ENCODE measurements at regions not wholly inside any gene's neighbourhood (a gene's known extent, or its start where the extent isn't known, plus 50 kb on each side); places are given as distances from the start of the nearest gene placed in this dataset.
"Not testable (repeated sequence)": the region's sequence is repeated elsewhere in the genome, so short reads cannot be mapped to it uniquely, and the experiment has no call there.

DNA sequence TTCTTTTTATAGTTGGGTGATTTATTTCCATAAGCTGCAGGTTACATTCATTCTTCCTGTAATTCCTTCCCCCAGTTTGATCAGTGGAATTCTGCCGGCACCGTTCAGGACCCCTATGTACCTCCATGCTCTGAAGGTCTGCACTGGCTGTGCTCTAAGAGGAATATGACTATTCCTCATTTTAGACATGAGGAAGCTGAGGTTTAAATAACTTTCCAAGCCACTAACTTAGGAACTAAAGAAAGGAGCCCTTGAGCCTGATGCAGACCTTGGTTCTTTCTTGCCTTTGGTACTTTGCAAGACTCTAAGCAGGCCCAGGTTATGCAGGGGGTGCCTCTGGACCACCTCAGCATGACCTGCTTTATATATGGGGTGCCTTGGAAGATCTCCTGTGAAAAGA, 318.5 kb downstream of the QKI start:
- Histone ChIP-seq H3K27me3 (ENCODE audit: control insufficient read depth, insufficient read depth, low read length, poor library complexity, severe bottlenecking) (no peaks in the 10 kb centered on the region), H3K36me3 (ENCODE audit: control insufficient read depth, insufficient read depth, low read length) (no peaks in the 10 kb centered on the region), H3K27ac (ENCODE audit: insufficient read depth, low read depth, low read length, poor library complexity, severe bottlenecking) (no peak overlapping the region), H3K4me3 (ENCODE audit: insufficient read depth, low read depth, low read length) (no peak overlapping the region), H3K9me3 (ENCODE audit: control insufficient read depth, low read length) (no peaks in the 10 kb centered on the region), H3K4me1 (ENCODE audit: control insufficient read depth, insufficient read depth, low read length) (peaks cover 4% of the 10 kb centered on the region)
- 93 to 100% methylated on average over 2 of the region's 2 CpGs for WGBS, 2 experiments

DNA sequence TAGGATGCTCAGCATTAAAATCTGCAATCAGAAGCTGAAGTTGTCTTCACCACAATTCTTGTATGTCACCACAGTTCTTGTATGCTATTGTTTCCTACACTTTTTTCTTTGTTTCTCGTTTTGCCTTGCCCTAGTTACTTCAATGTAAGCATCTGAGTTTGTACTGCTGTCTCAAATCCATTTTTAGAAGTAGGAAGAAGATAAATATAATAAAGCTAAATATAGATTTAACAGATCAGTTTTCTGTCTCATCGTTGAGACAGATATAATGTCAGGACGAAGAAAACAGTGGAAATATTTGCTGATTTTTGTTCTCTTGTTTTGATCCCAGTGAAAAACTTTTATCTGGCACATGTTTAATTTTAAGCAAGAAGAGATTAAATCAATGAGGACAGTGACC, 318.0 kb downstream of the QKI start:
- H3K36me3 ChIP-seq (ENCODE audit: control insufficient read depth, insufficient read depth, low read length) = no peaks in the 10 kb centered on the region
- H3K4me3 ChIP-seq (ENCODE audit: insufficient read depth, low read depth, low read length) = no peak overlapping the region
- peaks cover 4% of the 10 kb centered on the region for H3K4me1 ChIP-seq (ENCODE audit: control insufficient read depth, insufficient read depth, low read length)
- H3K9me3 ChIP-seq (ENCODE audit: control insufficient read depth, low read length) = no peaks in the 10 kb centered on the region
- no peak overlapping the region for H3K27ac ChIP-seq (ENCODE audit: insufficient read depth, low read depth, low read length, poor library complexity, severe bottlenecking)
- 96 to 98% methylated on average over 3 of the region's 3 CpGs for WGBS, 2 experiments
- H3K27me3 ChIP-seq (ENCODE audit: control insufficient read depth, insufficient read depth, low read length, poor library complexity, severe bottlenecking) = no peaks in the 10 kb centered on the region

- not testable (repeated sequence) for H3K4me3 ChIP-seq (ENCODE audit: insufficient read depth, low read depth, low read length); H3K27ac ChIP-seq (ENCODE audit: insufficient read depth, low read depth, low read length, poor library complexity, severe bottlenecking)
These were observed 317.5 kb downstream of the QKI start for GRCh38 chr6:163732014-163732351.

GRCh38 chr6:163731215-163732013, 316.9 kb downstream of the QKI start:
- Histone ChIP-seq H3K27me3 (ENCODE audit: control insufficient read depth, insufficient read depth, low read length, poor library complexity, severe bottlenecking) (no peaks in the 10 kb centered on the region), H3K36me3 (ENCODE audit: control insufficient read depth, insufficient read depth, low read length) (no peaks in the 10 kb centered on the region), H3K9me3 (ENCODE audit: control insufficient read depth, low read length) (no peaks in the 10 kb centered on the region), H3K4me3 (ENCODE audit: insufficient read depth, low read depth, low read length) (no peak overlapping the region), H3K27ac (ENCODE audit: insufficient read depth, low read depth, low read length, poor library complexity, severe bottlenecking) (no peak overlapping the region), H3K4me1 (ENCODE audit: control insufficient read depth, insufficient read depth, low read length) (peaks cover 4% of the 10 kb centered on the region)
- 94 to 95% methylated on average over 9 of the region's 10 CpGs for WGBS, 2 experiments

More at GRCh38 chr6:163732014-163732351, 317.5 kb downstream of the QKI start:
- H3K4me1 ChIP-seq (ENCODE audit: control insufficient read depth, insufficient read depth, low read length); H3K36me3 ChIP-seq (ENCODE audit: control insufficient read depth, insufficient read depth, low read length); H3K27me3 ChIP-seq (ENCODE audit: control insufficient read depth, insufficient read depth, low read length, poor library complexity, severe bottlenecking); H3K9me3 ChIP-seq (ENCODE audit: control insufficient read depth, low read length): not testable (repeated sequence)
- 92 to 95% methylated on average over 9 of the region's 9 CpGs for WGBS, 2 experiments

- Histone ChIP-seq H3K27me3 (ENCODE audit: control insufficient read depth, insufficient read depth, low read length, poor library complexity, severe bottlenecking) (no peaks in the 10 kb centered on the region), H3K27ac (ENCODE audit: insufficient read depth, low read depth, low read length, poor library complexity, severe bottlenecking) (no peak overlapping the region)
- WGBS, 2 experiments = 83 to 88% methylated on average over 21 of the region's 21 CpGs
These were observed 316.0 kb downstream of the QKI start for GRCh38 chr6:163730246-163731210.

DNA sequence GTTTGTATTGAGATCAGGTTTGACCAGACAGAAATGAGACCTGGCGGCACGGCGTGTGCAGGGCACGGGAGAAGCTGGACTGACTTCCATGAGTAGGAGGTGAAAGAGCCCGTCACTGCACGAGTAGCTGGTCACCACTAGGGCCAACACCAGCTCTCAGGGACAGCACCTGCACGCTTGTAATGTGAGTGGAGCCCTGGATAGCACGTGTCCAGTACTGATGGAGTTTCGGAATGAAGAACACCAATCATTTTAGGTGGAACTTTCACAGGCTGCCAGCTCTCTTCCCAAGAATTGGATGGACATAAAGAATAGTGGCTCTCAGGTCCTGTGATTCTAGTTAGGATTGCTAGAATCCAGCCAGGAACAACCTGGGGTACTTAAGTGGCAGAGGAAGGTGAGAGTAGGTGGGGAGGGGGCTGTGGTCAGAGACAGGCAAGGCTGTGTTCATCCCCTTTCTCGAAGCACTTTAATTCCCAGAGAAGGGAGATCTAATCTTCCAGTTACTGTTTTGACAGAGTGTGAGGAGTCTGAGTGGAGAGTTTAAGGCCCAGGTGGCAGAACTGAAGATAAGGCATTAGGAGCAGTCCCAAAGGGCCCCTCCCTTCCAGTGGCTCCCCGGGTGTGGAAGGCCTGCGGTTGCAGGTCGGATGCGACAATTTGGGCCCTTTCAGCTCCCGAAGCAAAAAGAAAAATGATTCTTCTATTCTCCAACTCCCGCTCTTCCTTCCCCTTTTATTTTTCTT, 314.8 kb downstream of the QKI start:
- Histone ChIP-seq H3K9me3 (ENCODE audit: control insufficient read depth, low read length) (no peaks in the 10 kb centered on the region), H3K4me1 (ENCODE audit: control insufficient read depth, insufficient read depth, low read length) (peaks cover 4% of the 10 kb centered on the region), H3K4me3 (ENCODE audit: insufficient read depth, low read depth, low read length) (no peak overlapping the region), H3K36me3 (ENCODE audit: control insufficient read depth, insufficient read depth, low read length) (no peaks in the 10 kb centered on the region), H3K27me3 (ENCODE audit: control insufficient read depth, insufficient read depth, low read length, poor library complexity, severe bottlenecking) (no peaks in the 10 kb centered on the region), H3K27ac (ENCODE audit: insufficient read depth, low read depth, low read length, poor library complexity, severe bottlenecking) (no peak overlapping the region)
- WGBS, 2 experiments = 92 to 93% methylated on average over 16 of the region's 16 CpGs

More at GRCh38 chr6:163730246-163731210, 316.0 kb downstream of the QKI start:
- no peaks in the 10 kb centered on the region for H3K36me3 ChIP-seq (ENCODE audit: control insufficient read depth, insufficient read depth, low read length)
- H3K4me1 ChIP-seq (ENCODE audit: control insufficient read depth, insufficient read depth, low read length) = peaks cover 4% of the 10 kb centered on the region
- H3K4me3 ChIP-seq (ENCODE audit: insufficient read depth, low read depth, low read length) = no peak overlapping the region
- H3K9me3 ChIP-seq (ENCODE audit: control insufficient read depth, low read length) = no peaks in the 10 kb centered on the region

- peaks cover 4% of the 10 kb centered on the region for H3K4me1 ChIP-seq (ENCODE audit: control insufficient read depth, insufficient read depth, low read length)
- H3K4me3 ChIP-seq (ENCODE audit: insufficient read depth, low read depth, low read length) = no peak overlapping the region
- H3K9me3 ChIP-seq (ENCODE audit: control insufficient read depth, low read length) = no peaks in the 10 kb centered on the region
- no peaks in the 10 kb centered on the region for H3K36me3 ChIP-seq (ENCODE audit: control insufficient read depth, insufficient read depth, low read length)
- no peaks in the 10 kb centered on the region for H3K27me3 ChIP-seq (ENCODE audit: control insufficient read depth, insufficient read depth, low read length, poor library complexity, severe bottlenecking)
- WGBS, 2 experiments = 92 to 93% methylated on average over 13 of the region's 13 CpGs
- no peak overlapping the region for H3K27ac ChIP-seq (ENCODE audit: insufficient read depth, low read depth, low read length, poor library complexity, severe bottlenecking)
These were observed 314.1 kb downstream of the QKI start for GRCh38 chr6:163728442-163729126.

- WGBS, 2 experiments = 87 to 88% methylated on average over 14 of the region's 14 CpGs
- Histone ChIP-seq H3K27me3 (ENCODE audit: control insufficient read depth, insufficient read depth, low read length, poor library complexity, severe bottlenecking) (no peaks in the 10 kb centered on the region), H3K36me3 (ENCODE audit: control insufficient read depth, insufficient read depth, low read length) (no peaks in the 10 kb centered on the region), H3K4me3 (ENCODE audit: insufficient read depth, low read depth, low read length) (no peak overlapping the region), H3K4me1 (ENCODE audit: control insufficient read depth, insufficient read depth, low read length) (peaks cover 4% of the 10 kb centered on the region), H3K27ac (ENCODE audit: insufficient read depth, low read depth, low read length, poor library complexity, severe bottlenecking) (no peak overlapping the region), H3K9me3 (ENCODE audit: control insufficient read depth, low read length) (no peaks in the 10 kb centered on the region)
These were observed 311.6 kb downstream of the QKI start for GRCh38 chr6:163726037-163726695.
